ENCODE measurements at regions not wholly inside any gene's neighbourhood (a gene's known extent, or its start where the extent isn't known, plus 50 kb on each side); places are given as distances from the start of the nearest gene placed in this dataset.

DNA sequence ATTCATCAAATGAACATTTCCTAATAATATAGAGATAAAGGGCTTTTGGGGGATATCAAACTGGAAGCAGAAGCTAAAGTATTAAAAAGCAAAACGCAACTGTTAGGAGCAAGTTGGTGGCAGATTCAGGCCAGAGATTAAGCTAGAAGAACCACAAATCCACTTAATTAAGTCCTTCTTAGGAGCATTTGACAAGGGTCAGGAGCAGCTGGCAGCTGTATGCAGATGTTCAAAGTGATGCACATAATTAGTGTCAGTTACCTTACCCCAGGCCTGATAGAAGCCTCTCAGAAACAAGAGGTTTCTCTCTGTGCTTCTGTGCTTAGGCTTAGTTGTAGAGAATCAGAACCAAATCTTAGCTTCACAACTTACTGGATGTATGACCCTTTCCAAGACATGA is 546.5 kb upstream of the ANO5 start:
- DNase-seq, result no peak
- intact Hi-C loops (cut with micrococcal nuclease), result no loop called here
- no peak overlapping the region for H2AFZ ChIP-seq (ENCODE audit: insufficient read depth, low read depth, low read length, poor library complexity, severe bottlenecking)
- H3K4me2 ChIP-seq (replicated peaks; ENCODE audit: extremely low read depth, low read length, poor library complexity, severe bottlenecking), result no peak overlapping the region
- no peak overlapping the region for H3K4me3 ChIP-seq (replicated peaks in 1 of 3; ENCODE audit: low read depth in 2 of 3, low read length in 3 of 3)
- no peaks in the 10 kb centered on the region for H4K20me1 ChIP-seq (ENCODE audit: insufficient read depth, low read length)
- no peak overlapping the region for H3K4me3 Mint-ChIP-seq
- WGBS (ENCODE audit: insufficient coverage), result no CpG with 5 or more reads among the region's 1 CpG
- H3K27ac Mint-ChIP-seq, result no peak overlapping the region
- peaks cover 4 to 13% (median 8%) of the 10 kb centered on the region in 7 donors for H3K9me3 Mint-ChIP-seq
- TF ChIP-seq, protein P1, sequence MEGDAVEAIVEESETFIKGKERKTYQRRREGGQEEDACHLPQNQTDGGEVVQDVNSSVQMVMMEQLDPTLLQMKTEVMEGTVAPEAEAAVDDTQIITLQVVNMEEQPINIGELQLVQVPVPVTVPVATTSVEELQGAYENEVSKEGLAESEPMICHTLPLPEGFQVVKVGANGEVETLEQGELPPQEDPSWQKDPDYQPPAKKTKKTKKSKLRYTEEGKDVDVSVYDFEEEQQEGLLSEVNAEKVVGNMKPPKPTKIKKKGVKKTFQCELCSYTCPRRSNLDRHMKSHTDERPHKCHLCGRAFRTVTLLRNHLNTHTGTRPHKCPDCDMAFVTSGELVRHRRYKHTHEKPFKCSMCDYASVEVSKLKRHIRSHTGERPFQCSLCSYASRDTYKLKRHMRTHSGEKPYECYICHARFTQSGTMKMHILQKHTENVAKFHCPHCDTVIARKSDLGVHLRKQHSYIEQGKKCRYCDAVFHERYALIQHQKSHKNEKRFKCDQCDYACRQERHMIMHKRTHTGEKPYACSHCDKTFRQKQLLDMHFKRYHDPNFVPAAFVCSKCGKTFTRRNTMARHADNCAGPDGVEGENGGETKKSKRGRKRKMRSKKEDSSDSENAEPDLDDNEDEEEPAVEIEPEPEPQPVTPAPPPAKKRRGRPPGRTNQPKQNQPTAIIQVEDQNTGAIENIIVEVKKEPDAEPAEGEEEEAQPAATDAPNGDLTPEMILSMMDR (IDR thresholded peaks at IDR 0.05), result no peak
- H3K4me1 Mint-ChIP-seq, result peaks cover 2% of the 10 kb centered on the region
- peaks cover 0 to 4% (median 0%) of the 10 kb centered on the region in 3 donors for H3K27me3 Mint-ChIP-seq (ENCODE audit: low read depth in 3 of 3)
- H3K27me3 ChIP-seq (ENCODE audit: control insufficient read depth in 2 of 2, insufficient read depth in 2 of 2, low read length in 2 of 2), result no peaks in the 10 kb centered on the region
- peaks cover 0 to 6% of the 10 kb centered on the region in 2 donors for H3K36me3 Mint-ChIP-seq
- no peaks in the 10 kb centered on the region for H3K79me2 ChIP-seq (ENCODE audit: insufficient read depth, low read length)
- H3K27ac ChIP-seq (ENCODE audit: low read depth in 1 of 2, low read length in 2 of 2), result no peak overlapping the region
- no peak overlapping the region for H3K9ac ChIP-seq (ENCODE audit: insufficient read depth, low read length, poor library complexity, severe bottlenecking)
- peaks cover 0 to 6% of the 10 kb centered on the region in 2 donors for H3K9me3 ChIP-seq (replicated peaks in 1 of 2; ENCODE audit: control insufficient read depth in 1 of 2, insufficient read depth in 1 of 2, low read length in 2 of 2)
- no peaks in the 10 kb centered on the region for H3K4me1 ChIP-seq (ENCODE audit: control insufficient read depth in 1 of 2, insufficient read depth in 2 of 2, low read length in 2 of 2)
- H3K36me3 ChIP-seq (replicated peaks in 1 of 2; ENCODE audit: control insufficient read depth in 1 of 2, insufficient read depth in 2 of 2, low read length in 2 of 2), result no peaks in the 10 kb centered on the region

DNA sequence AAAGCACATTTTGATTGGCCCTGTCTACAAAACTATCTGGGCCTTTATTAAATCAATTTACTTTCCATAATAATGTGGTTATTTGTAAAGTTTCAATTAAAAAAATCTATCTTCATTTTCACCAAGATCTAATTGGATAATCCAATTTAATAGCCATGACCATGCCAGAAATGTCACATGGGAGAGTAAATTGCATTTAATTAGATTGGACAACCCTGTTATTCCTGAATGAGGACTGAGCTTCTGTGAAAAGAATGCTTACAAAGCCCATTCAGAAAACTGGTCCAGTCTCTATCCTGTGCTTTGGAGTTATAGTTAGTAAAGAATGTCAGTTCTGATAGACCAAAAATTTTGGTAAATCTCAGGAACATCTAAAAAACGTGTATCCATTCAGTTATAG is 541.9 kb upstream of the ANO5 start:
- WGBS (ENCODE audit: insufficient coverage), result no CpG with 5 or more reads among the region's 1 CpG
- Mint-ChIP-seq H3K9me3 (peaks cover 0 to 5% (median 0%) of the 10 kb centered on the region in 7 donors), H3K27ac (no peak overlapping the region), H3K4me3 (no peak overlapping the region), H3K4me1 (no peaks in the 10 kb centered on the region), H3K36me3 (no peaks in the 10 kb centered on the region), H3K27me3 (ENCODE audit: low read depth in 3 of 3) (peaks cover 0 to 3% (median 1%) of the 10 kb centered on the region in 3 donors)
- Histone ChIP-seq H3K27ac (ENCODE audit: low read depth in 1 of 2, low read length in 2 of 2) (no peak overlapping the region), H2AFZ (ENCODE audit: insufficient read depth, low read depth, low read length, poor library complexity, severe bottlenecking) (no peak overlapping the region), H3K4me1 (ENCODE audit: control insufficient read depth in 1 of 2, insufficient read depth in 2 of 2, low read length in 2 of 2) (no peaks in the 10 kb centered on the region), H3K4me3 (replicated peaks in 1 of 3; ENCODE audit: low read depth in 2 of 3, low read length in 3 of 3) (no peak overlapping the region), H3K27me3 (ENCODE audit: control insufficient read depth in 2 of 2, insufficient read depth in 2 of 2, low read length in 2 of 2) (no peaks in the 10 kb centered on the region), H4K20me1 (ENCODE audit: insufficient read depth, low read length) (no peaks in the 10 kb centered on the region), H3K9ac (ENCODE audit: insufficient read depth, low read length, poor library complexity, severe bottlenecking) (no peak overlapping the region), H3K4me2 (replicated peaks; ENCODE audit: extremely low read depth, low read length, poor library complexity, severe bottlenecking) (no peak overlapping the region), H3K79me2 (ENCODE audit: insufficient read depth, low read length) (no peaks in the 10 kb centered on the region), H3K9me3 (replicated peaks in 1 of 2; ENCODE audit: control insufficient read depth in 1 of 2, insufficient read depth in 1 of 2, low read length in 2 of 2) (no peaks in the 10 kb centered on the region), H3K36me3 (replicated peaks in 1 of 2; ENCODE audit: control insufficient read depth in 1 of 2, insufficient read depth in 2 of 2, low read length in 2 of 2) (no peaks in the 10 kb centered on the region)
- no peak for DNase-seq
- TF ChIP-seq, protein P1 (IDR thresholded peaks at IDR 0.05), result no peak
- intact Hi-C loops (cut with micrococcal nuclease), result no loop called here

Data from CD14-positive monocyte (primary cell).